VCaP (cell line): ENCODE measurements at regions not wholly inside any gene's neighbourhood (a gene's known extent, or its start where the extent isn't known, plus 50 kb on each side); places are given as distances from the start of the nearest gene placed in this dataset.

Experiments
- H3K27ac ChIP-seq: fragments of 450-650 bp; 2 replicates; pipeline ENCODE4 v1.5.1; 2017
- CTCF ChIP-seq: fragments of 450-650 bp; conservative IDR thresholded peaks from 2 replicates; pipeline ENCODE4 v1.5.1; 2017; ENCODE audit warnings: mild to moderate bottlenecking, moderate library complexity

DNA sequence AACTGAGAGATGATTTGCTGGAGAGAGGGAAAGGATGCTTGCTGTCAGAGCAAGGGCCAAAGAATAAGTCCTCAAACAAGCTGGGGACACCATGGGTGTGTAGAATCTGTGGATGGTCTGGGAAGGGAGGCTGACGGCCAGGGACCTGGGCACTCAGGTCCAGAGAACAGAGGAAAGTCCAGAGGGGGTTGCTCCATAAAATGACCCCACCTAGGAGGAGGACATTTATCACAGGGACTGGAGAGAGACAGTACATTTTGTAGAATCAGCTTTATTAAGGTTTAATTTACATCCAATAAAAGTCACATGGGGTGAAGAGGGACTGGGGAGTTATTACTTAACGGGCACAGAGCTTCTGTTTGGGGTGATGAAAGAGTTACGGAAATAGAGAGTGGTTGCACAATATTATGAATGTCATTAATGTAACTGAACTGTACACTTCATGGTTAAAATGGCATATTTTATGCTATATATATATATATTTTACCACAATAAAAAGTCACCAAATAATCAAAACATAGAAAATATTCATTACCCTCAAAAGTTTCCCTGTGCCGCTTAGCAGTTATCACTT lies 73.0 kb upstream of the ABCD3 start:
- no peak overlapping the region for H3K27ac ChIP-seq

GRCh38 chr1:94342416-94342815 lies 75.8 kb upstream of the ABCD3 start:
- H3K27ac ChIP-seq, result peak overlapping the region; percentile 64
- no peak for TF ChIP-seq CTCF

More for the DNA sequence above, 73.0 kb upstream of the ABCD3 start:
- no peak for TF ChIP-seq CTCF

DNA sequence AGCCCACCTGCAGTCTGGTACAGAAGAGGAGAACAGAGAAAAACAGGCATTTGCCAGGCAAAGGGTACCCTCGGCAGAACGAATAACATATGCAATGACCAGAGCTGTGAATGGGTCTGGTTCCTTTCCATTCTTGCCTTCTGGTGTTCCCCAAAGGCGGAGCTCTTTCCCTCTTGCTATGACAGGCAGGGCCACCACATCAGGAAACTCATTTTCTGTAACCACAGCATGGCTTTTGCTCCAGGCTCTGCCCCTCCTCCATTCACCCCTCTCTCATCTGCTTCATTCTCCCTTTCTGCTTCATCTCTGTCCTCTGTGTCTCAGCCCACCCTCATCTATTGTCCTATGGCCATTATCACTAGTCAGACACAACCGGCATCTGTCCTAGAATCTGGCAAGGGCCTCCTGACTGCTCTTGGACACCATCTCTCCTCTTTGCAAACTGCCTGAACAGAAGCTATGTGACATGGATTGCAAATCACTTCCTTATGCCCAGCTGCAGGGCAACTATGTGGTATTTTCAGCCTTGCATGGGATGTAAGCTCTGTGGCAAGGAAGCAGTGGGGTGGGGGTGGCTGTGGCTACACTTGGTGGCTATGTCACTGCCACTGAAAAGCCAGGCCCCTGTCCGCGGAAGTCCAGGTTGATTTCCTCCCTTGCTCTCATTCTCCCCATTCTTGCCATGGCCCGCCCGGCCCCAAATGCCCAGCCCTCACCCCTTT lies 78.8 kb upstream of the ABCD3 start:
- TF ChIP-seq CTCF, result no peak
- H3K27ac ChIP-seq, result no peak overlapping the region

DNA sequence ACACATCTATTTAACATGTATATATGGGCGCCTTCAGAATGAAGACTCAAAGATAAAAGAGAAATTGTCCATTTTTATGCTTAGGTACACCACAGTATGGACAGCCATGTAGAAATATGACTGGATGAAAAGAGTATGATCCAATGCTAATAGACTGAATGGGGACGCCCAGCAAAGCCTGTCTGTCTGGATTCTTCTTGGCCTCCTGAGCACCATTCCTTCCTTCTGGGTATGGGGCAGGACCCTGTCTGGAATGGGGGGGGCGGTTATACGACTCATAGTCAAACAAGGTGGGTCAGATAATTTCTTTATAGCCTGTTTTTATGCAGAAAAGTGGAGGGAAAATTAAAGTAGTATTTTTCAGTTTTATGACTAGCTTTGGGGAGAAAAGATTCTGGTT lies 81.2 kb upstream of the ABCD3 start:
- no peak for TF ChIP-seq CTCF
- H3K27ac ChIP-seq, result no peak overlapping the region

GRCh38 chr1:94335950-94336349 lies 82.2 kb upstream of the ABCD3 start:
- H3K27ac ChIP-seq, result peak overlapping the region; percentile 59; the same call in 1 of the 2 replicates
- TF ChIP-seq CTCF, result peak; percentile 93

DNA sequence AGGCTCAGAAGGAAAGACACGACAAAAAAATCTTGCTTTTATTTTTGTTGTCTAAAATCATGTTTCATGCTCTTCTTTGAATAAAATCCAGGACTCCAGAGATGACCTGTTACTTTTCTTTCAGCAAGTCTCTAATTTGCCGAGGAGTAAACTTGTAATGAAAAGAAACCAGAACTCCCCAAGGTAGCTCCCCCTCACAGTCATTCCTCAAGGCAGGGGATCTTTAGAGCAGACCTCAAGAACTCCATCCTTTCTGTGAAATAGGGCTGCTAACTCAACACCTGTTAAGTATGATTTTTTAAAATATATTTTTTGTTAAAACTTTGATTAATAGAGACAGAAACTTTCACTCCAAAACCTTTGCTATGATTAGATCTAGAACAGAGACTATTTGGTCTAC lies 82.7 kb upstream of the ABCD3 start:
- TF ChIP-seq CTCF, result no peak

GRCh38 chr1:94334764-94335163 lies 83.4 kb upstream of the ABCD3 start:
- peak overlapping the region; percentile 59 for H3K27ac ChIP-seq
- no peak for TF ChIP-seq CTCF

More for the DNA sequence above, 82.7 kb upstream of the ABCD3 start:
- H3K27ac ChIP-seq, result peak overlapping the region; percentile 59
